OCI-LY3 (cell line): ENCODE measurements at regions not wholly inside any gene's neighbourhood (a gene's known extent, or its start where the extent isn't known, plus 50 kb on each side); places are given as distances from the start of the nearest gene placed in this dataset.

Source experiments
- EZH2phosphoT487 ChIP-seq: fragments of 200-600 bp; shearing (Covaris generic); IDR thresholded peaks from 2 replicates; pipeline ENCODE4 v1.6.1; 2018; ENCODE audit warnings: antibody characterized with exemption, mixed run types, low read depth
- TF ChIP-seq, protein P1 (sequence below): fragments of 200-600, 300-600 bp; sonication (generic); IDR thresholded peaks from 2 replicates; pipeline ENCODE4 v1.5.1; 2014; ENCODE audit warnings: antibody characterized with exemption, low read length, low read depth

DNA sequence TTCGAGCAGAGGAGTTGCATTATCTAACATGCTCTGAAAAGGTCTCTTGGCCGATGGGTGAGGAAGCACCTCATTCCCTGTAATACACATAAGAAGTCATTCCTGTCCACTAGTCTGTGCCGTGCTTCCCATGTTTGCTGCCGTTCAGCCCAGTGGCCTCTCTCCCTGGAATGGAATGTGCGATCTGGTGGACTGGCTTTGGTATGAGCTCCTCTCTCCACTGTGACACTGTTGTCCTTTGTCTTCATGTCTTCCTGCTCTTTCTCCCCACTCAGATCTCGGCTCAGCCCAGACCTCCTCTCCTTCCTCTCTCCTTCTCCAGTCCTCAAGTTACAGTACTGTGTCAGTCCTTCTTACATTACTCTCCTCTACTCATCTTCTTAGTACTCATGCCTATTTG lies 192.8 kb upstream of the KLF6 start:
- no peak for TF ChIP-seq EZH2phosphoT487
- TF ChIP-seq, protein P1, sequence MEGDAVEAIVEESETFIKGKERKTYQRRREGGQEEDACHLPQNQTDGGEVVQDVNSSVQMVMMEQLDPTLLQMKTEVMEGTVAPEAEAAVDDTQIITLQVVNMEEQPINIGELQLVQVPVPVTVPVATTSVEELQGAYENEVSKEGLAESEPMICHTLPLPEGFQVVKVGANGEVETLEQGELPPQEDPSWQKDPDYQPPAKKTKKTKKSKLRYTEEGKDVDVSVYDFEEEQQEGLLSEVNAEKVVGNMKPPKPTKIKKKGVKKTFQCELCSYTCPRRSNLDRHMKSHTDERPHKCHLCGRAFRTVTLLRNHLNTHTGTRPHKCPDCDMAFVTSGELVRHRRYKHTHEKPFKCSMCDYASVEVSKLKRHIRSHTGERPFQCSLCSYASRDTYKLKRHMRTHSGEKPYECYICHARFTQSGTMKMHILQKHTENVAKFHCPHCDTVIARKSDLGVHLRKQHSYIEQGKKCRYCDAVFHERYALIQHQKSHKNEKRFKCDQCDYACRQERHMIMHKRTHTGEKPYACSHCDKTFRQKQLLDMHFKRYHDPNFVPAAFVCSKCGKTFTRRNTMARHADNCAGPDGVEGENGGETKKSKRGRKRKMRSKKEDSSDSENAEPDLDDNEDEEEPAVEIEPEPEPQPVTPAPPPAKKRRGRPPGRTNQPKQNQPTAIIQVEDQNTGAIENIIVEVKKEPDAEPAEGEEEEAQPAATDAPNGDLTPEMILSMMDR = no peak
